Activated CD4-positive, alpha-beta T cell treated with anti-CD3 and anti-CD28 coated beads for 24 hours (primary cell): ENCODE measurements at regions not wholly inside any gene's neighbourhood (a gene's known extent, or its start where the extent isn't known, plus 50 kb on each side); places are given as distances from the start of the nearest gene placed in this dataset.

Source experiments
- DNase-seq, 2 donors: peaks; one replicate each; pipeline ENCODE4 v3.0.0-alpha.2; 2020; ENCODE audit warnings: low read depth in 2 of 2

- DNase-seq = no peak
Observed at GRCh38 chr6:165915022-165915770, 252.2 kb upstream of the PDE10A start.

GRCh38 chr6:165913676-165914570 lies 250.9 kb upstream of the PDE10A start:
- DNase-seq = no peak

GRCh38 chr6:165910184-165910966 lies 247.3 kb upstream of the PDE10A start:
- no peak for DNase-seq

- DNase-seq = no peak
Observed at GRCh38 chr6:165906736-165907135, 243.7 kb upstream of the PDE10A start.

GRCh38 chr6:165905744-165906143 lies 242.7 kb upstream of the PDE10A start:
- no peak for DNase-seq

- no peak for DNase-seq
Observed at GRCh38 chr6:165900970-165901369, 237.9 kb upstream of the PDE10A start.

GRCh38 chr6:165899611-165900010 lies 236.6 kb upstream of the PDE10A start:
- no peak for DNase-seq

- no peak for DNase-seq
Observed at GRCh38 chr6:165895421-165896165, 232.6 kb upstream of the PDE10A start.

GRCh38 chr6:165894171-165894825 lies 231.3 kb upstream of the PDE10A start:
- DNase-seq = no peak

GRCh38 chr6:165893431-165893830 lies 230.4 kb upstream of the PDE10A start:
- no peak for DNase-seq

GRCh38 chr6:165891320-165891719 lies 228.3 kb upstream of the PDE10A start:
- no peak for DNase-seq

- DNase-seq = no peak
Observed at GRCh38 chr6:165890404-165890735, 227.3 kb upstream of the PDE10A start.

GRCh38 chr6:165889636-165890403 lies 226.8 kb upstream of the PDE10A start:
- no peak for DNase-seq

GRCh38 chr6:165886169-165886568 lies 223.1 kb upstream of the PDE10A start:
- DNase-seq = no peak

- DNase-seq = peak; percentile 46 to 66
Observed at GRCh38 chr6:165884813-165885765, 222.0 kb upstream of the PDE10A start.

- no peak for DNase-seq
Observed at GRCh38 chr6:165883851-165884640, 221.0 kb upstream of the PDE10A start.

GRCh38 chr6:165881806-165882205 lies 218.8 kb upstream of the PDE10A start:
- no peak for DNase-seq

GRCh38 chr6:165880686-165881085 lies 217.6 kb upstream of the PDE10A start:
- DNase-seq = no peak
